Activated CD4-positive, alpha-beta memory T cell treated with anti-CD3 and anti-CD28 coated beads for 36 hours (primary cell): ENCODE measurements at regions not wholly inside any gene's neighbourhood (a gene's known extent, or its start where the extent isn't known, plus 50 kb on each side); places are given as distances from the start of the nearest gene placed in this dataset.

ENCODE experiments used
- CTCF ChIA-PET: fragments of 350-600 bp; sonication (Branson Sonifier 250); formaldehyde crosslinking; loops from one replicate; lab custom pipeline; 2021; ENCODE audit warnings: antibody characterized with exemption, inconsistent platforms; lab: Charles Lee
- POLR2A ChIA-PET: fragments of 350-600 bp; sonication (Branson Sonifier 250); formaldehyde crosslinking; loops from one replicate; lab custom pipeline; 2021; ENCODE audit warnings: antibody characterized with exemption; lab: Charles Lee
- DNase-seq: peaks from one replicate; pipeline ENCODE4 v3.0.0-alpha.2; 2020
- H3K27ac Mint-ChIP-seq: one replicate; pipeline ENCODE4 v1.8.0; 2021; ENCODE audit warnings: mixed read lengths
- H3K27me3 Mint-ChIP-seq: one replicate; pipeline ENCODE4 v1.8.0; 2021; ENCODE audit warnings: mixed read lengths
- H3K36me3 Mint-ChIP-seq: one replicate; pipeline ENCODE4 v1.8.0; 2021; ENCODE audit warnings: mixed read lengths
- H3K4me1 Mint-ChIP-seq: one replicate; pipeline ENCODE4 v1.8.0; 2021; ENCODE audit warnings: low read depth, mixed read lengths
- H3K4me3 Mint-ChIP-seq: one replicate; pipeline ENCODE4 v1.8.0; 2021; ENCODE audit warnings: mild to moderate bottlenecking, mixed read lengths
- H3K9me3 Mint-ChIP-seq: one replicate; pipeline ENCODE4 v1.8.0; 2021; ENCODE audit warnings: mixed read lengths
- intact Hi-C: fragments of 100-400 bp; cut with micrococcal nuclease; formaldehyde crosslinking; loops from one replicate; pipeline ENCODE4 v1.15.1; 2023

GRCh38 chr3:194244167-194244566, 107.0 kb downstream of the CPN2 start:
- H3K4me1 Mint-ChIP-seq, result no peaks in the 10 kb centered on the region
- H3K27ac Mint-ChIP-seq, result no peak overlapping the region
- H3K27me3 Mint-ChIP-seq, result peaks cover 3% of the 10 kb centered on the region
- ChIA-PET CTCF (no interaction called here), POLR2A (no interaction called here)
- intact Hi-C loops, result no loop called here
- DNase-seq, result no peak
- H3K9me3 Mint-ChIP-seq, result no peaks in the 10 kb centered on the region
- H3K4me3 Mint-ChIP-seq, result no peak overlapping the region
- H3K36me3 Mint-ChIP-seq, result no peaks in the 10 kb centered on the region

GRCh38 chr3:194245474-194245873, 105.7 kb downstream of the CPN2 start:
- Mint-ChIP-seq H3K4me3 (no peak overlapping the region), H3K27ac (no peak overlapping the region), H3K4me1 (no peaks in the 10 kb centered on the region), H3K9me3 (no peaks in the 10 kb centered on the region), H3K27me3 (peaks cover 3% of the 10 kb centered on the region), H3K36me3 (no peaks in the 10 kb centered on the region)
- DNase-seq, result no peak
- intact Hi-C loops, result no loop called here
- CTCF ChIA-PET, result no interaction called here
- POLR2A ChIA-PET, result no interaction called here

GRCh38 chr3:194245975-194246561, 105.1 kb downstream of the CPN2 start:
- no peaks in the 10 kb centered on the region for H3K36me3 Mint-ChIP-seq
- no peak overlapping the region for H3K4me3 Mint-ChIP-seq
- peaks cover 5% of the 10 kb centered on the region for H3K27me3 Mint-ChIP-seq
- CTCF ChIA-PET, result no interaction called here
- no peak for DNase-seq
- intact Hi-C loops, result no loop called here
- no peaks in the 10 kb centered on the region for H3K9me3 Mint-ChIP-seq
- H3K27ac Mint-ChIP-seq, result no peak overlapping the region
- no peaks in the 10 kb centered on the region for H3K4me1 Mint-ChIP-seq
- POLR2A ChIA-PET, result no interaction called here

GRCh38 chr3:194246709-194247349, 104.3 kb downstream of the CPN2 start:
- Mint-ChIP-seq H3K4me3 (no peak overlapping the region), H3K4me1 (no peaks in the 10 kb centered on the region), H3K9me3 (no peaks in the 10 kb centered on the region), H3K27ac (no peak overlapping the region), H3K27me3 (peaks cover 5% of the 10 kb centered on the region), H3K36me3 (no peaks in the 10 kb centered on the region)
- CTCF ChIA-PET, result no interaction called here
- POLR2A ChIA-PET, result no interaction called here
- no peak for DNase-seq
- intact Hi-C loops, result no loop called here

GRCh38 chr3:194247350-194247740, 103.8 kb downstream of the CPN2 start:
- ChIA-PET POLR2A (no interaction called here), CTCF (no interaction called here)
- Mint-ChIP-seq H3K36me3 (no peaks in the 10 kb centered on the region), H3K27ac (no peak overlapping the region), H3K4me3 (no peak overlapping the region), H3K9me3 (no peaks in the 10 kb centered on the region), H3K27me3 (peaks cover 5% of the 10 kb centered on the region), H3K4me1 (no peaks in the 10 kb centered on the region)
- no peak for DNase-seq
- intact Hi-C loops, result no loop called here

- ChIA-PET POLR2A (no interaction called here), CTCF (no interaction called here)
- DNase-seq, result no peak
- H3K4me3 Mint-ChIP-seq, result no peak overlapping the region
- no peak overlapping the region for H3K27ac Mint-ChIP-seq
- no peaks in the 10 kb centered on the region for H3K4me1 Mint-ChIP-seq
- H3K27me3 Mint-ChIP-seq, result peaks cover 4% of the 10 kb centered on the region
- no peaks in the 10 kb centered on the region for H3K9me3 Mint-ChIP-seq
- intact Hi-C loops, result no loop called here
- no peaks in the 10 kb centered on the region for H3K36me3 Mint-ChIP-seq
Measured at GRCh38 chr3:194249323-194250097, 101.6 kb downstream of the CPN2 start.

- intact Hi-C loops, result no loop called here
- Mint-ChIP-seq H3K9me3 (no peaks in the 10 kb centered on the region), H3K27ac (no peak overlapping the region), H3K36me3 (no peaks in the 10 kb centered on the region), H3K4me1 (peaks cover 3% of the 10 kb centered on the region), H3K4me3 (no peak overlapping the region), H3K27me3 (peaks cover 4% of the 10 kb centered on the region)
- DNase-seq, result no peak
- POLR2A ChIA-PET, result interaction anchor here (0.9 kb wide), 1 partner anchor 94 kb away, joined by 3 read pairs; no protein-coding TSS in a partner anchor
- CTCF ChIA-PET, result no interaction called here
Measured at GRCh38 chr3:194250098-194251002, 100.8 kb downstream of the CPN2 start.

- intact Hi-C loops, result no loop called here
- Mint-ChIP-seq H3K27ac (no peak overlapping the region), H3K4me1 (peaks cover 7% of the 10 kb centered on the region), H3K36me3 (no peaks in the 10 kb centered on the region), H3K27me3 (peaks cover 4% of the 10 kb centered on the region), H3K4me3 (no peak overlapping the region), H3K9me3 (no peaks in the 10 kb centered on the region)
- DNase-seq, result no peak
- ChIA-PET POLR2A (interaction anchor here (0.9 kb wide), 1 partner anchor 95 kb away, joined by 3 read pairs; no protein-coding TSS in a partner anchor), CTCF (no interaction called here)
Measured at GRCh38 chr3:194251007-194251406, 100.1 kb downstream of the CPN2 start.

GRCh38 chr3:194251461-194251860, 99.7 kb downstream of the CPN2 start:
- H3K27me3 Mint-ChIP-seq, result peaks cover 4% of the 10 kb centered on the region

GRCh38 chr3:194251891-194252560, 99.1 kb downstream of the CPN2 start:
- ChIA-PET CTCF (no interaction called here), POLR2A (no interaction called here)

More at GRCh38 chr3:194251461-194251860, 99.7 kb downstream of the CPN2 start:
- ChIA-PET POLR2A (interaction anchor here (0.9 kb wide), 1 partner anchor 95 kb away, joined by 3 read pairs; no protein-coding TSS in a partner anchor), CTCF (no interaction called here)
- DNase-seq, result no peak
- Mint-ChIP-seq H3K4me1 (peaks cover 7% of the 10 kb centered on the region), H3K36me3 (no peaks in the 10 kb centered on the region), H3K9me3 (no peaks in the 10 kb centered on the region), H3K4me3 (no peak overlapping the region), H3K27ac (no peak overlapping the region)
- intact Hi-C loops, result no loop called here

GRCh38 chr3:194253270-194253669, 97.9 kb downstream of the CPN2 start:
- no peak overlapping the region for H3K27ac Mint-ChIP-seq
- H3K36me3 Mint-ChIP-seq, result no peaks in the 10 kb centered on the region
- POLR2A ChIA-PET, result no interaction called here

More at GRCh38 chr3:194251891-194252560, 99.1 kb downstream of the CPN2 start:
- H3K27me3 Mint-ChIP-seq, result peaks cover 4% of the 10 kb centered on the region
- H3K36me3 Mint-ChIP-seq, result no peaks in the 10 kb centered on the region
- H3K9me3 Mint-ChIP-seq, result no peaks in the 10 kb centered on the region
- H3K4me3 Mint-ChIP-seq, result no peak overlapping the region
- intact Hi-C loops, result no loop called here
- H3K4me1 Mint-ChIP-seq, result peaks cover 7% of the 10 kb centered on the region
- no peak for DNase-seq
- no peak overlapping the region for H3K27ac Mint-ChIP-seq

More at GRCh38 chr3:194253270-194253669, 97.9 kb downstream of the CPN2 start:
- Mint-ChIP-seq H3K27me3 (peaks cover 4% of the 10 kb centered on the region), H3K4me1 (peaks cover 7% of the 10 kb centered on the region), H3K4me3 (no peak overlapping the region), H3K9me3 (peaks cover 5% of the 10 kb centered on the region)
- DNase-seq, result no peak
- CTCF ChIA-PET, result interaction anchor here (1.3 kb wide), 1 partner anchor 63 kb away, joined by 4 read pairs; no protein-coding TSS in a partner anchor
- intact Hi-C loops, result no loop called here
